ENCODE measurements at regions not wholly inside any gene's neighbourhood (a gene's known extent, or its start where the extent isn't known, plus 50 kb on each side); places are given as distances from the start of the nearest gene placed in this dataset.

DNA sequence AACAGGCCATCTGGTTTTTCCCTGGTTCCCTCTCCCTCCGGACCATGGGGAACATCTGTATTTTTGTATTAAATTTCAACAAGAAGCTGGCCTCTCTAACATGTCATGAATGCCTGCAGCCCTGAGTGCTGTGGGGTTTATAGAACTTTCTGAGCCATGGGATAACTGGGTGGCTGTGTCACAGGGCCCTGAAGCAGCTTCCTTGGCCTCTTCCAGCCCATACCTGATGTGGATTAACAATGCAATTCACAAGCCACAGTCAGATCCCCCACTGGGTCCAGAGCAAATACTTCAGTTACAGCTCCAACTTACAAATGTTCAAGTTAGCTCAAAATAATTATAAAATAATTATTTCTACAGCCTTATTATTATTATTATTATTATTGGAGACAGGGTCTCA, 307.8 kb upstream of the CELF4 start:
- Histone ChIP-seq H3K27ac (ENCODE audit: low read length, poor library complexity, severe bottlenecking) (no peak overlapping the region), H3K18ac (ENCODE audit: low read depth in 1 of 2, low read length in 2 of 2) (no peak overlapping the region), H3K9me3 (ENCODE audit: control insufficient read depth, low read length) (no peaks in the 10 kb centered on the region), H3K23ac (ENCODE audit: low read length in 2 of 2) (no peak overlapping the region), H3K14ac (ENCODE audit: low read length in 2 of 2) (no peak overlapping the region), H2BK120ac (ENCODE audit: low read depth, low read length) (no peak overlapping the region), H3K27me3 (ENCODE audit: control insufficient read depth in 1 of 2, insufficient read depth in 1 of 2, low read length in 2 of 2) (no peaks in the 10 kb centered on the region), H3K4me1 (ENCODE audit: control insufficient read depth, insufficient read depth, low read depth, low read length) (no peaks in the 10 kb centered on the region), H3K79me1 (replicated peaks; ENCODE audit: low read length, poor library complexity, severe bottlenecking) (no peaks in the 10 kb centered on the region), H2BK12ac (ENCODE audit: low read length in 2 of 2) (no peak overlapping the region), H3K9ac (ENCODE audit: low read length) (no peak overlapping the region), H3K4me2 (ENCODE audit: low read length, poor library complexity, severe bottlenecking) (no peak overlapping the region), H2AFZ (ENCODE audit: low read depth, low read length) (no peak overlapping the region), H4K8ac (ENCODE audit: low read length) (no peak overlapping the region), H2BK5ac (ENCODE audit: low read depth, low read length, poor library complexity, severe bottlenecking) (no peak overlapping the region), H3K4ac (ENCODE audit: low read depth in 1 of 2, low read length in 2 of 2) (no peak overlapping the region), H4K91ac (ENCODE audit: low read length) (no peak overlapping the region), H2BK15ac (ENCODE audit: low read depth, poor library complexity, severe bottlenecking) (no peak overlapping the region), H3K4me3 (ENCODE audit: insufficient read depth in 1 of 2, low read depth in 1 of 2, low read length in 2 of 2) (no peak overlapping the region), H2AK5ac (ENCODE audit: low read length, severe bottlenecking) (no peak overlapping the region), H3K36me3 (ENCODE audit: control insufficient read depth in 1 of 2, insufficient read depth in 2 of 2, low read depth in 1 of 2, low read length in 2 of 2) (no peaks in the 10 kb centered on the region)
- no peak for DNase-seq
- WGBS = 80% methylated on average over 1 of the region's 1 CpG

DNA sequence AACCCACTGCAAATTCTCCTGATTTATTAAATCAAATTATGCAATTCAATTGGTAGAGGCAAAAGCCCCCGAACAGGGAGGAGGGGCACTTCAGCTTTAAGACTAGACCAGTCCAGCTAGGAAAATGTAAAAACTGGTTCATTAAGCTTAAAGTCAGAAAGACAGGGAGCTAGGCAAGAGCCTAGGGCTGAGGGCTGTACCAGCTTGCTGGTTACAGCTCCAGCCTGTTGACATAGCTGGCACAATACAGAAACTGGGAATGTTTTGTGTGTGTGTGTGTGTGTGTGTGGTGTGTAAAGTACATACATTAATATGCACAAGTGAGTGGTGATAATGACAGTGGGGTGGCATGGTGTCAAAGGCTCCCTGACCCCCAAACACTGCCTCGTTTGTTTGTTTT, 307.0 kb upstream of the CELF4 start:
- no peaks in the 10 kb centered on the region for H3K36me3 ChIP-seq (ENCODE audit: control insufficient read depth in 1 of 2, insufficient read depth in 2 of 2, low read depth in 1 of 2, low read length in 2 of 2)
- 79% methylated on average over 2 of the region's 2 CpGs for WGBS
- no peak overlapping the region for H4K91ac ChIP-seq (ENCODE audit: low read length)
- no peak overlapping the region for H2BK120ac ChIP-seq (ENCODE audit: low read depth, low read length)
- no peaks in the 10 kb centered on the region for H3K27me3 ChIP-seq (ENCODE audit: control insufficient read depth in 1 of 2, insufficient read depth in 1 of 2, low read length in 2 of 2)
- H3K4ac ChIP-seq (ENCODE audit: low read depth in 1 of 2, low read length in 2 of 2) = no peak overlapping the region
- no peak overlapping the region for H4K8ac ChIP-seq (ENCODE audit: low read length)
- no peak overlapping the region for H3K23ac ChIP-seq (ENCODE audit: low read length in 2 of 2)
- no peak overlapping the region for H2BK15ac ChIP-seq (ENCODE audit: low read depth, poor library complexity, severe bottlenecking)
- no peak overlapping the region for H3K14ac ChIP-seq (ENCODE audit: low read length in 2 of 2)
- H2AK5ac ChIP-seq (ENCODE audit: low read length, severe bottlenecking) = no peak overlapping the region
- H2AFZ ChIP-seq (ENCODE audit: low read depth, low read length) = no peak overlapping the region
- no peak overlapping the region for H2BK12ac ChIP-seq (ENCODE audit: low read length in 2 of 2)
- DNase-seq = no peak
- no peak overlapping the region for H2BK5ac ChIP-seq (ENCODE audit: low read depth, low read length, poor library complexity, severe bottlenecking)
- H3K4me3 ChIP-seq (ENCODE audit: insufficient read depth in 1 of 2, low read depth in 1 of 2, low read length in 2 of 2) = no peak overlapping the region
- H3K4me2 ChIP-seq (ENCODE audit: low read length, poor library complexity, severe bottlenecking) = no peak overlapping the region
- no peak overlapping the region for H3K9ac ChIP-seq (ENCODE audit: low read length)
- no peak overlapping the region for H3K27ac ChIP-seq (ENCODE audit: low read length, poor library complexity, severe bottlenecking)
- no peaks in the 10 kb centered on the region for H3K9me3 ChIP-seq (ENCODE audit: control insufficient read depth, low read length)
- H3K79me1 ChIP-seq (replicated peaks; ENCODE audit: low read length, poor library complexity, severe bottlenecking) = no peaks in the 10 kb centered on the region
- no peaks in the 10 kb centered on the region for H3K4me1 ChIP-seq (ENCODE audit: control insufficient read depth, insufficient read depth, low read depth, low read length)
- H3K18ac ChIP-seq (ENCODE audit: low read depth in 1 of 2, low read length in 2 of 2) = no peak overlapping the region

- no peak overlapping the region for H2BK120ac ChIP-seq (ENCODE audit: low read depth, low read length)
- H3K4me1 ChIP-seq (ENCODE audit: control insufficient read depth, insufficient read depth, low read depth, low read length) = no peaks in the 10 kb centered on the region
- no peak overlapping the region for H3K9ac ChIP-seq (ENCODE audit: low read length)
- no peak overlapping the region for H3K14ac ChIP-seq (ENCODE audit: low read length in 2 of 2)
- H3K27me3 ChIP-seq (ENCODE audit: control insufficient read depth in 1 of 2, insufficient read depth in 1 of 2, low read length in 2 of 2) = no peaks in the 10 kb centered on the region
- H3K4me3 ChIP-seq (ENCODE audit: insufficient read depth in 1 of 2, low read depth in 1 of 2, low read length in 2 of 2) = no peak overlapping the region
- no peak for DNase-seq
- no peaks in the 10 kb centered on the region for H3K79me1 ChIP-seq (replicated peaks; ENCODE audit: low read length, poor library complexity, severe bottlenecking)
- H3K4me2 ChIP-seq (ENCODE audit: low read length, poor library complexity, severe bottlenecking) = no peak overlapping the region
- no peak overlapping the region for H3K18ac ChIP-seq (ENCODE audit: low read depth in 1 of 2, low read length in 2 of 2)
- H2AFZ ChIP-seq (ENCODE audit: low read depth, low read length) = no peak overlapping the region
- no peak overlapping the region for H2AK5ac ChIP-seq (ENCODE audit: low read length, severe bottlenecking)
- H3K9me3 ChIP-seq (ENCODE audit: control insufficient read depth, low read length) = no peaks in the 10 kb centered on the region
- no peaks in the 10 kb centered on the region for H3K36me3 ChIP-seq (ENCODE audit: control insufficient read depth in 1 of 2, insufficient read depth in 2 of 2, low read depth in 1 of 2, low read length in 2 of 2)
- H3K23ac ChIP-seq (ENCODE audit: low read length in 2 of 2) = no peak overlapping the region
- no peak overlapping the region for H3K27ac ChIP-seq (ENCODE audit: low read length, poor library complexity, severe bottlenecking)
- no peak overlapping the region for H3K4ac ChIP-seq (ENCODE audit: low read depth in 1 of 2, low read length in 2 of 2)
- no peak overlapping the region for H2BK5ac ChIP-seq (ENCODE audit: low read depth, low read length, poor library complexity, severe bottlenecking)
- no peak overlapping the region for H4K91ac ChIP-seq (ENCODE audit: low read length)
- no peak overlapping the region for H2BK12ac ChIP-seq (ENCODE audit: low read length in 2 of 2)
- 0% methylated on average over 1 of the region's 1 CpG for WGBS
- no peak overlapping the region for H4K8ac ChIP-seq (ENCODE audit: low read length)
- H2BK15ac ChIP-seq (ENCODE audit: low read depth, poor library complexity, severe bottlenecking) = no peak overlapping the region
These were observed 306.0 kb upstream of the CELF4 start for GRCh38 chr18:37871561-37871960.

GRCh38 chr18:37869051-37869450, 303.5 kb upstream of the CELF4 start:
- WGBS = no CpG with 5 or more reads among the region's 2 CpGs
- no peak for DNase-seq
- no peak overlapping the region for H3K4me3 ChIP-seq (ENCODE audit: insufficient read depth in 1 of 2, low read depth in 1 of 2, low read length in 2 of 2)
- peaks cover 3% of the 10 kb centered on the region for H3K9me3 ChIP-seq (ENCODE audit: control insufficient read depth, low read length)
- H3K4me1 ChIP-seq (ENCODE audit: control insufficient read depth, insufficient read depth, low read depth, low read length) = no peaks in the 10 kb centered on the region
- no peak overlapping the region for H3K4ac ChIP-seq (ENCODE audit: low read depth in 1 of 2, low read length in 2 of 2)
- no peak overlapping the region for H2AK5ac ChIP-seq (ENCODE audit: low read length, severe bottlenecking)
- no peak overlapping the region for H2BK5ac ChIP-seq (ENCODE audit: low read depth, low read length, poor library complexity, severe bottlenecking)
- H2BK120ac ChIP-seq (ENCODE audit: low read depth, low read length) = no peak overlapping the region
- no peak overlapping the region for H3K14ac ChIP-seq (ENCODE audit: low read length in 2 of 2)
- H4K91ac ChIP-seq (ENCODE audit: low read length) = no peak overlapping the region
- H3K36me3 ChIP-seq (ENCODE audit: control insufficient read depth in 1 of 2, insufficient read depth in 2 of 2, low read depth in 1 of 2, low read length in 2 of 2) = no peaks in the 10 kb centered on the region
- H4K8ac ChIP-seq (ENCODE audit: low read length) = no peak overlapping the region
- H3K4me2 ChIP-seq (ENCODE audit: low read length, poor library complexity, severe bottlenecking) = no peak overlapping the region
- H3K79me1 ChIP-seq (replicated peaks; ENCODE audit: low read length, poor library complexity, severe bottlenecking) = no peaks in the 10 kb centered on the region
- H2AFZ ChIP-seq (ENCODE audit: low read depth, low read length) = no peak overlapping the region
- H3K23ac ChIP-seq (ENCODE audit: low read length in 2 of 2) = no peak overlapping the region
- H3K27me3 ChIP-seq (ENCODE audit: control insufficient read depth in 1 of 2, insufficient read depth in 1 of 2, low read length in 2 of 2) = no peaks in the 10 kb centered on the region
- H3K27ac ChIP-seq (ENCODE audit: low read length, poor library complexity, severe bottlenecking) = no peak overlapping the region
- no peak overlapping the region for H3K18ac ChIP-seq (ENCODE audit: low read depth in 1 of 2, low read length in 2 of 2)
- H2BK15ac ChIP-seq (ENCODE audit: low read depth, poor library complexity, severe bottlenecking) = no peak overlapping the region
- H3K9ac ChIP-seq (ENCODE audit: low read length) = no peak overlapping the region
- no peak overlapping the region for H2BK12ac ChIP-seq (ENCODE audit: low read length in 2 of 2)
